GM19467 (cell line): ENCODE measurements at regions not wholly inside any gene's neighbourhood (a gene's known extent, or its start where the extent isn't known, plus 50 kb on each side); places are given as distances from the start of the nearest gene placed in this dataset.

ENCODE experiments used
- ATAC-seq: cut with Tn5 transposase; IDR thresholded peaks from one replicate; pipeline ENCODE4 v1.9.1; 2021; ENCODE audit warnings: mild to moderate bottlenecking, moderate library complexity; ENCODE audit not compliant: unreplicated experiment

DNA sequence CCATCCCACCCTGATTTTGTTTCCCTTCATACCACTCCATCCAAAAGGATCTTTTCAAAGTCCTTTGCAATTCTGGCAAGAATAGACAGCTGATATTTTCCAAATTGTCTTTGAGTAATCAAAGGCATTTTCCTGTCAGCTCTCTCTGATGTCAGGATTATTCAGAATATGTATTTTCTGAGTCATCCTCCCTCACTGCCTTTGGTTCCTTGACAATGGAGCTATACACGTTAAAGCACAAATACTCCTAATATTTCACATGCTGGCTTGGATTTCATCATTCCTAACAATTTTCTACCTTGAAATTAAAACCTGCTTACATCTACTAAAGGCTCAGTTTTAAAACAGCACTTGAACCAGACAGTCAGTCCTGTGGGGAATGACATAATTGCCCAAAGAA lies 379.4 kb downstream of the GADD45G start:
- ATAC-seq: no peak

DNA sequence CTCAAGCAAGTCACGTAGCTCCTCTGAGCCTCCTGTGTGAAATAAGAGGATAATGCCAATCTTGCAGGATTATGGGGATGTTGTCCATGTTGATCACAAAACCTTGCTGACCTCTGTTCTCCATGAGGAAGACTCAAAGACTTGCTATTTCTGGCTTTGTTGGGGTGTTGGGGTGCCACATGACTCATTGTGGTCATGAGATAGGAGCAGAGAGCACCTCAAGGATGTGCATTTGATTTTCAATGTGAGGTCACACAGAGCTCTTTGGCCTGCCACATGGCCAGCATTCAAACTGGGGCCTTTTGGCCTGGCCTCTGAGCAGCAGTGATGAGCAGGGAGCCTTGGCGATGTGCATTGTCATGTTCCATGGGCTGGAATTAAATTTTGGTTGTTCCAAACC lies 380.3 kb downstream of the GADD45G start:
- no peak for ATAC-seq

DNA sequence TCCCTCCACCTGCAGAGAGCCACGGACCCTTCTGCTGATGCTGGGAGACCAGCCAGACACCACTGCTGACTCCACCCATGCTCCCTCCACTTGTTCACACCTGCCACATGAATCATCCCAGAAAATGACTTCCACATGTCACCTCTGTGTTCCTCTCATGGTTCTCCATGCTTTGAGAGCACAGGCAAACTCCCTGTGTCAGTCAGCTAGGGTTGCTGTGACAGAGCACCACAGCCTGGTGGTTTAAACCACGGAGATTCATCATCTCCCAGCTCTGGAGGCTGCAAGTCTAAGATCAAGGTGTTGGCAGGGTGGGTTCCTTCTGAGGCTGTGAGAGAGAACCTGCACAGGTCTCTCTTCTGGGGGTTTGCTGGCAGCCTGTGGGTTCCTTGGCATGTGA lies 381.4 kb downstream of the GADD45G start:
- no peak for ATAC-seq

- no peak for ATAC-seq
Observed at GRCh38 chr9:89988458-89988857, 383.6 kb downstream of the GADD45G start.

GRCh38 chr9:89991204-89991790 lies 386.5 kb downstream of the GADD45G start:
- no peak for ATAC-seq

- no peak for ATAC-seq
Observed at GRCh38 chr9:89992326-89993198, 387.8 kb downstream of the GADD45G start.

DNA sequence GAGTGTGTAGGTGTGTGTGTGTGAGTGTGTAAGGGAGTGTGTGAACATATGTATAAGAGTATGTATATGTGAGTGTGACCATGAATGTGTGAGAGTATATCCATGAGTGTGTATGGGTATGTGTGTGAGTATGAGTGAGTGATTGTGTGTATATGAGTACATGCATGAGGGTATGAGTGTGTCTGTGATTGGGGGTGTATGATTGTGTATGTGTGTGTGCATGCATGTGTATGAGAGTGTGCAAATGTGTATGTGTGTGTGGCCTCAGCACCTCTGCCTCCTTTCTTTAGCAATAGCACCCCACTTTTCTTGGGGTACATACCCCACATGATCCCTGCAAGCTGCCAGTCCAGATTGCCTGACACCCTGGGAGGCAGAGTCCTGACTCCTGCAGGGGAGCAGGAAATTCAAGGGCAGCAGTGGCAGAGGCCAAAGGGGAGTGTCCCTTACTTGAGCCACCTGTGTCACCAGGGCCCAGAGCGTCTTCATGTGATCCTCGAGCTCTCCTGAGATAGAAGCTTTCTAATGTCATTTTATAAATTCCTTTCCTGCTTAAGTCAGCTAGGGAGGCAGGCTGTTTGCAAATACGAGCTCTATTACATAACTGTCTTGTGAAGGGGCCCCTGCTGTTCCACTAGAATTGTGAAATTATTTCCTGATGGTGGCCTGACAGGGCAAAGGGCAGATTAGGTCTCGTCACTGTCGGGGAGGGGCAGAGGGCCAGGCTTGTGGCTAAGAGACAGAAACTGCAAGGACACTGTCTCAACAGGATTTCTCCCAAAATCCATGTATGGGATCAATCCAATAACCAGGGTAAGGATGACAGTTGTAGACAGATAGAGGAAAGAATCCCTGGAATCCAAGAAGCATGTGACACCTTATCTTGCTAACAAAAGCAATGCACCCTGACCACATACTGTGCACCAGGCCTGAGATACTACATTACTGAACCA lies 389.1 kb downstream of the GADD45G start:
- ATAC-seq: no peak

GRCh38 chr9:89994988-89995613 lies 390.3 kb downstream of the GADD45G start:
- no peak for ATAC-seq

GRCh38 chr9:89996116-89996515 lies 391.3 kb downstream of the GADD45G start:
- no peak for ATAC-seq

DNA sequence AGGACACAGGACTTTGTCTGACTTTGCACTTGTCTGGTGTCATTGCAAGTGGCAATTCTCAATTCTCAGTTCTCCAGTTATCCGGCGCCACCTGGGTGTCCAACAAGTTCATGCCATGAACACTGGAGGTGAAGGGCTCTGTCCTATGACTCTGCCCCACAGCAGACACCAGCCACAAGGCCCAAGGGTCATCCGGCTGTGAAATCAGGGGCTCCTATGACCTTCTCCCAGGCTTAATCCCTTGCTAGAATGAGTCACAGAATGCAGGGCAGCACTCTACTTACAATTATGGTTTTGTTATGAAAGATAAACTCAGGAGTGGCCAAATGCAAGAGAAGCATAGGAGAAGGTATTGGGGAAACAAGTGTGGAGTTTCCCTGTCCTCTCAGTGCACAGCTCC lies 392.0 kb downstream of the GADD45G start:
- ATAC-seq: no peak

DNA sequence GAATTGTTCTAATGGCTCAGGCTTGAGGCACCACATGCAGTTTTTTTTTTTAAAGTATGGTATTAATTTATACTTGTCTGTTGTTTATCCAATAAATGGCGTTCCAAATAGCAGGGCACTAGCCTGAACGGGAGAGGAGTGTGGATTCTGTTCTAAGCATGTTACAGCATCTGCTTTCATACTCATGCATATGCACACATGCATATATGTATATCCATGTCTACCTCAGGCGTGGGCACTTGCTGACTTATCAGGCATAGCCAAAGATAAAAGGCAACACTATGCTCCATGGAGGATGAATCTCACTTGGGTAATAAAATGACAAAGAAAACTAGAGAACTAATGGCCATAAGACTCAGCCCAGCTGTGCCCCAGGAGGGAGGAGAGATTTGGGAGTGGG lies 393.8 kb downstream of the GADD45G start:
- no peak for ATAC-seq

DNA sequence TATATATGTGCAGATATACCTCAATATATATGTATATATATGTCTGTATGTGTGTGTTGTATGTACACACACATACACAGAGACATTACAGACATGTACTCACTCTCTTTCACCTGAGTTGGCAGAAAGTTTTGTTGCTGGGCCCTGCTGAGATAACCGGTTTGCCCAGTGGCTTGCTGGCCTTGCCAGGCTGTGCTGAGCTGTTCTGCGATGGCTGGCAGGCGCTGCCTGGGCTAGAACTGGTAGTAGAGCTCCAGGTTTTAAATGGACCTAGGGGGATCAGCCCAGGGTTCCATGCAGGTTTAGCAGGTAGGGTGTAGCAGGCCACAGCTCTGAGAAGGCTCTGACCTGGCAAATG lies 394.3 kb downstream of the GADD45G start:
- no peak for ATAC-seq

DNA sequence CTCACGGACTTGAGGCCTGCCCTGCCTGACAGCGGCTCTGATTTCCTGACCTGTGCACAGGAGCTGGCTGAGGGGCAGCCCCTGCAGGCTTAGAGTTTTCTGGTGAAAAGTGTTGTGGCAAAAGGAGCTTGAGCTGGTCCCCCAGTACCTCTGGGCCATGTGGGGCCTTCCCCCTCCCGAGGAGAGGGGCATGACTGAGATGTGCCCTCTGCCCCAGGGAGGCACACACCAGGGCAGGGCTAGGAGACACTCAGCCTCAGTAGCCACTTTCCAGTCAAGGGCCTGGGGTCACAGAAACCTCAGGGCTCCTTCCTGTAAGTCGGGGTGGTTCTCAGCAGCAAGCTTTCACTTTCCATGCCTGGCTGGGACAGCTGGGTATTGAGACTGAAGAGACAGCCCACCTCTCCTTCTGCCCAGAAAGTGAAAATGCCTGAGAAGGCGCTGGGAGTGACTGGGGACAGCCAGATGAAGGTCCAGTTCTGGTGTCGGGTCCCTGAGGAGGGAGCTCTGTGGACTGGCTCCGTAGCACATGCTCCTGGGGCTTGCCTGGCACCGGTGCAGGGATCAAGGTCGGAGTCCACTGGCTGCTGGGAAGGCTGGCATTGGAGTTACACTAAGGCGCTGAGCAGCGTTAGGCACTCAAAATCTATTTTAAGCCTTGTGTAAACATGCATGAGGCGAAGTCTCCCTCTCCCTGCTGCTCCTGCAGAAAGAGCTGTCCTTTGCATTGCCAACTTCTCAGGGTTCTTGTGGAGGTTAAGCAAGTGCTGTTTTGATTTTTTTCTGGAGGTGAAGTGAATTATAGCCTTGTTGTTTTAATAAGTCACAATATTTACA lies 394.9 kb downstream of the GADD45G start:
- ATAC-seq: peak; percentile 95

DNA sequence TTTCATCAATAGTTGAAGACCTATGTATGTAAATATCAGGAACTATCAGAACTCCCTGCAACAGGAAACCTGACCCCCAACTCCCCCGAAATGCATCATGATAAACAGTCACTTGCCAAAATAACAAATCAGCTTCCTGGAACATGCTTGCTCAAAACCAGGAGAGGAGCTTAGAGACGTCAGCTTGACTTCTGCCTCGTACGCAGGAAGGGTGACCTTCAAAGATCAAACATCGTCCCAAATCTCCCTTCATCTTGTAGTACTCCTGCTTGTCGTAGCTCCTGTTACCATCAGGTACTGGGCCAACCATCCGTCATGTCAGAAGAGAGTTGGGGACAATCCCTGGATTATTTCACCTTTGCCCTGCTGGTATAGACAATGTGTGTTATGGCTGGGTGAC lies 396.1 kb downstream of the GADD45G start:
- ATAC-seq: no peak

DNA sequence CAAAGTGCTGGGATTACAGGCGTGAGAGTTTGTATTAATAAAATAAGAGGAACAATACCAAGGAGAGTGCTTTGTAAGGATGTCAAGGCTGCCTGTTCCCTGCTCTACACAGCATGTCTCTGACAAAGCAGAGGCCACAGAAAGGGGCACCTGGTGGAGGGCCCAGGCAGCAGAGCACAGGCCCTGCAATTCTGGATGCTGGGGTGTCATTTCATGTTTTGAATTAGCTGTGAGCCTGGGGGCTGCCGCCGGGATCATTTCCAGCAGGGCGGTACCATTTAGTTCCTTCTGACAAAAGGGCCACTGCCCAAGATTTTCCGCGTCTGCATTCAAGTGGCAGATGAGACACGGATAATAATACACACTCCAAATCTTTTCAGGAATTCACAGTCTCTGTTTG lies 396.9 kb downstream of the GADD45G start:
- ATAC-seq: no peak

DNA sequence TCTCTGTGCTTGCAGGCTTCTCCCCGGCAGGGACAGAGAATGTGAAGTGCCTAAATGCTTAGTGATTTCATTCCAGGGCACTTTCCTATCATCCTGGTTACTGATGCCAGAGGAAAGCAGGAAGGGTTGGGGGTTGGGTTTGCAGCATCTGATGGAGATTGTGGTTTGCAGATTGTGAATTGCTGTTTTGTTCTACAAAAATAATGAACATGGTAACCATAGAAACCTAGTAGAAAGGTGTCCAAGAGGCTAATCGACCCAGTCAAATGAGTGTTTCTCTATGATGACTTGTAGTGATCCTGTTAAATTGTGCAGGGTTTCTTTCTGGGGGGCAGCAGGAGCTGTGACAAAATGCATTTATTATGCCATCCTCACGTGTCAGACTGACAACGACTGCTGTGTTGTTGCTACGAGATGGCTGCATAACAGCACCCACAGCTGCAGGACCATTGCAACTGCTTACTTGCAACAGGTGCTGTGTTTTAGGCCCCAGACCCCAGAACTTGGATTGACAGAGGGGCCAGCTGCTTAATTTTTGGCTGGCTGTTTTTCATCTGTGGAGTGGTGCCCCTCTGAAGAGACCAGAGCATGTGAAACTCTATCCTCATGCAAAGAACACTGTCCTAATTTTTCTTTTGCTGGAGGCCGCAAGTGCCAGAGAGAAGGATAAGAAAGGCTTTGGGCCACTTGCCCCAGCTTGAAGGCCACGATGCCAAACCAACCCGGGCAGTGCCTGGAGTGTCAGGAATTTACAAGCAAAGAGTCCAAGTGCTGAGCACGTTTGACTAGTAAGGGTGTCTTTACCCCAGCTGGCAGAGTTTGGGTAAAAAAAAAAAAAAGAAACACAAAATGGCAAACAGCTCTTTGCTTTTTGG lies 397.8 kb downstream of the GADD45G start:
- no peak for ATAC-seq

DNA sequence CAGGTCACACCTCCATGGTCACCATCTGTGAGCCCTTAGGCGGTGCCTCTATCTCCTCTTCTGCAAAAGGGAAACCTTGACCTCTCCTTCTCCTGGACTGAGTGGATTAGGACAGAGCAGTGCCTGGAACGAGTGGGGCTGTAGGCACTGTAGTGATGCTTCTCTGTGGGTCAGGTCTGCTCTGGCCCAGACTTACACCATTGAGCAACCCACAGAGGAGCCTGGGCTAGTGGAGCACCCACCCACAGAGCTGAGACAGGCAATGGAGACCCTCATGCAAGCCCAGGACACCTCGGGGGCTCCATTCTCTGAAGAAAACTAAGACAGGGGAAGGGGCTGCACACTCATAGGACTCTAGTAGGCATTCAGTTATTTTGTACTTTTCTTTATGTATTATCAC lies 400.6 kb downstream of the GADD45G start:
- no peak for ATAC-seq

- no peak for ATAC-seq
Observed at GRCh38 chr9:90007516-90008440, 403.0 kb downstream of the GADD45G start.
